HepG2 (cell line): ENCODE measurements at regions not wholly inside any gene's neighbourhood (a gene's known extent, or its start where the extent isn't known, plus 50 kb on each side); places are given as distances from the start of the nearest gene placed in this dataset.

Experiments used
- ATAC-seq: fragments of 200-7000 bp; cut with Tn5 transposase; 3 replicates; pipeline ENCODE4 v1.9.1; 2020; ENCODE audit warnings: mild to moderate bottlenecking, moderate library complexity
- BruUV-seq: library from RNA; stranded (reverse); fragments of 400-500 nt; replicated peaks from 2 replicates; lab custom pipeline; 2021; lab: Mats Ljungman, UMichigan
- CTCF ChIA-PET: fragments of 300-600 bp; formaldehyde crosslinking; extraction: SDS; loops from one replicate; lab custom pipeline; 2021; ENCODE audit warnings: low total read pairs, inconsistent platforms, low intra/inter-chr PET ratio; lab: Yijun Ruan, JAX
- POLR2A ChIA-PET: fragments of 350-600 bp; sonication (Branson Sonifier 250); formaldehyde crosslinking; loops from one replicate; lab custom pipeline; 2020; ENCODE audit warnings: antibody characterized with exemption, inconsistent platforms; lab: Yijun Ruan, JAX
- DNase-seq: peaks from one replicate; pipeline ENCODE4 v3.0.0-alpha.2; 2015; ENCODE audit warnings: low spot score
- FAIRE-seq: peaks from 3 replicates; lab custom pipeline; 2011; peaks lifted over from hg19 to GRCh38; lab: Jason Lieb, UNC
- H2AFZ ChIP-seq: one replicate; pipeline ENCODE4 v1.6.1; 2011; ENCODE audit warnings: low read length, inconsistent platforms
- H3K27ac ChIP-seq: fragments of 300-600 bp; 3 replicates; pipeline ENCODE4 v1.8.0; 2011; ENCODE audit warnings: mixed run types, mild to moderate bottlenecking, mixed read lengths, low read length, inconsistent platforms; ENCODE audit not compliant: insufficient read depth; ENCODE audit errors: extremely low read length
- H3K27me3 ChIP-seq, 2 experiments: fragments of 200-600 bp in 1 of 2; 2 replicates in 1 of 2; 3 replicates in 1 of 2; pipeline versions ENCODE4 v1.6.0 to v1.8.0; 2011; ENCODE audit warnings: low read length in 2 of 2, mild to moderate bottlenecking in 2 of 2, moderate library complexity in 2 of 2, inconsistent platforms in 1 of 2; ENCODE audit not compliant: insufficient read depth in 2 of 2, control insufficient read depth in 1 of 2
- H3K36me3 ChIP-seq, 2 experiments: fragments of 200-600 bp in 1 of 2; replicated peaks in 1 of 2; 2 replicates in 1 of 2; 3 replicates in 1 of 2; pipeline versions ENCODE4 v1.5.1 to v1.8.0; 2011; ENCODE audit warnings: low read length in 2 of 2, inconsistent platforms in 1 of 2; ENCODE audit not compliant: insufficient read depth in 2 of 2, control insufficient read depth in 1 of 2
- H3K4me1 ChIP-seq: 2 replicates; pipeline ENCODE4 v1.5.1; 2012; ENCODE audit warnings: low read length, inconsistent platforms; ENCODE audit not compliant: insufficient read depth
- H3K4me2 ChIP-seq: 2 replicates; pipeline ENCODE4 v1.6.0; 2011; ENCODE audit warnings: low read depth, low read length, inconsistent platforms
- H3K4me3 ChIP-seq, 3 experiments: fragments of 200-600 bp in 1 of 3; sonication (generic), shearing (Covaris generic) in 1 of 3; replicated peaks in 1 of 3; 2 replicates each; pipeline ENCODE4 v1.5.1; 2011 to 2016; ENCODE audit warnings: low read length in 3 of 3, inconsistent platforms in 2 of 3, low read depth in 2 of 3, mild to moderate bottlenecking in 2 of 3, control low read depth in 1 of 3, mixed read lengths in 1 of 3; ENCODE audit not compliant: insufficient read depth in 1 of 3
- H3K79me2 ChIP-seq: one replicate; pipeline ENCODE4 v1.6.1; 2011; ENCODE audit warnings: low read length, inconsistent platforms; ENCODE audit not compliant: insufficient read depth
- H3K9ac ChIP-seq: 2 replicates; pipeline ENCODE4 v1.6.0; 2011; ENCODE audit warnings: mild to moderate bottlenecking, low read depth, low read length, inconsistent platforms; ENCODE audit not compliant: insufficient read depth
- H3K9me3 ChIP-seq: 2 replicates; pipeline ENCODE4 v1.5.1; 2012; ENCODE audit warnings: mild to moderate bottlenecking, low read length
- H4K20me1 ChIP-seq: 2 replicates; pipeline ENCODE4 v1.6.0; 2011; ENCODE audit warnings: inconsistent platforms, mild to moderate bottlenecking, low read length, moderate library complexity; ENCODE audit not compliant: insufficient read depth
- ATM ChIP-seq: fragments of 450-650 bp; IDR thresholded peaks from 2 replicates; pipeline ENCODE4 v1.7.1; 2017; ENCODE audit warnings: mild to moderate bottlenecking, borderline replicate concordance
- GTF2F1 ChIP-seq: fragments of 150-350 bp; IDR thresholded peaks from 2 replicates; pipeline ENCODE4 v1.6.1; 2014; ENCODE audit warnings: low read length
- IKZF4 ChIP-seq: sonication (generic); formaldehyde crosslinking; IDR thresholded peaks from 2 replicates; pipeline ENCODE4 v1.5.1; 2020; ENCODE audit warnings: borderline replicate concordance, mild to moderate bottlenecking, low read depth, missing genetic modification reagents; ENCODE audit errors: not compliant biosample characterization
- MEIS1 ChIP-seq: sonication (generic); formaldehyde crosslinking; IDR thresholded peaks from 2 replicates; pipeline ENCODE4 v1.9.0; 2021; ENCODE audit warnings: mild to moderate bottlenecking, missing genetic modification reagents, moderate library complexity, borderline replicate concordance
- MLLT10 ChIP-seq: sonication (generic); formaldehyde crosslinking; IDR thresholded peaks from 2 replicates; pipeline ENCODE4 v1.4.0; 2020; ENCODE audit warnings: missing genetic modification reagents
- POLR2AphosphoS2 ChIP-seq: IDR thresholded peaks from 2 replicates; pipeline ENCODE4 v1.6.1; 2011; ENCODE audit warnings: low read depth, low read length, improper control_type of control experiment
- RAD51 ChIP-seq: fragments of 450-650 bp; IDR thresholded peaks from 2 replicates; pipeline ENCODE4 v1.6.1; 2016; ENCODE audit warnings: borderline replicate concordance
- RARG ChIP-seq: sonication (generic); formaldehyde crosslinking; IDR thresholded peaks from 2 replicates; pipeline ENCODE4 v1.4.0; 2020; ENCODE audit warnings: low read depth, mild to moderate bottlenecking, missing genetic modification reagents
- SPEN ChIP-seq: sonication (generic); formaldehyde crosslinking; IDR thresholded peaks from 2 replicates; pipeline ENCODE4 v1.5.1; 2020; ENCODE audit warnings: low read depth, mild to moderate bottlenecking, missing genetic modification reagents
- SSRP1 ChIP-seq: IDR thresholded peaks from 2 replicates; pipeline ENCODE4 v1.6.1; 2016; ENCODE audit warnings: control low read depth
- ZNF264 ChIP-seq: sonication (generic); formaldehyde crosslinking; IDR thresholded peaks from 2 replicates; pipeline ENCODE4 v1.4.0; 2020; ENCODE audit warnings: missing genetic modification reagents
- ZNF44 ChIP-seq: sonication (generic); formaldehyde crosslinking; IDR thresholded peaks from 2 replicates; pipeline ENCODE4 v1.5.1; 2020; ENCODE audit warnings: mild to moderate bottlenecking, missing genetic modification reagents
- ZNF572 ChIP-seq: sonication (generic); formaldehyde crosslinking; IDR thresholded peaks from 2 replicates; pipeline ENCODE4 v1.5.1; 2020; ENCODE audit warnings: mild to moderate bottlenecking, missing genetic modification reagents
- in situ Hi-C: cut with HindIII; loops from 2 replicates; pipeline ENCODE4 v1.10.0; 2017; ENCODE audit warnings: low pct_unique_long_range_greater_than_20kb; ENCODE audit not compliant: extremely low pct_ligation_motif_present
- intact Hi-C: fragments of 100-400 bp; cut with micrococcal nuclease; formaldehyde crosslinking; loops from one replicate; pipeline ENCODE4 v1.10.0; 2022; ENCODE audit not compliant: unreplicated experiment
- TF ChIP-seq, protein P1 (sequence below): sonication (generic); formaldehyde crosslinking; IDR thresholded peaks from 2 replicates; pipeline ENCODE4 v1.5.0; 2020; ENCODE audit warnings: mild to moderate bottlenecking, missing genetic modification reagents
- TF ChIP-seq, protein P2 (sequence below): sonication (generic); formaldehyde crosslinking; IDR thresholded peaks from 2 replicates; pipeline ENCODE4 v1.4.0; 2020; ENCODE audit warnings: missing genetic modification reagents, borderline replicate concordance
- TF ChIP-seq, protein P3 (sequence below): sonication (generic); formaldehyde crosslinking; conservative IDR thresholded peaks from 2 replicates; pipeline ENCODE4 v1.8.1; 2023; ENCODE audit warnings: missing genetic modification reagents
- TF ChIP-seq, protein P4 (sequence below): sonication (generic); formaldehyde crosslinking; conservative IDR thresholded peaks from 2 replicates; pipeline ENCODE4 v1.4.0; 2020; ENCODE audit warnings: mild to moderate bottlenecking, missing genetic modification reagents, moderate library complexity

DNA sequence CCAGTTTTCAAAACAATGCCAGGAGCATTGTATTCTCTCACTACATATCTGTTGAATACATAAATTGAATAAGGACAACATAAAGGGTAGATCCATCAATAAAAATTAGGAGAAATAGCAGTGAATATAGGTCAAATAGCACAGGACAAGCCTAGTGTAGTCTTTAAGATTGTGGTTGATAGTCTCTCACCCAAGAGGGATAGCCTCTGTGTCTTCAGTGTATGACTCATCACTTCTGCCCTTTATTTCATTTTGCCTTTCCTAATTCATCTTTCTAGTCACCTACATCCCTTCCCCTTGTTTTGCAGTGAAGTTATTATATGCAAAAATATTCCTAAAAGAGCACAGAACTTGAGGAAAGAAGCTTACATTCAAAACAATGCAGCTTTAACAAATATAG, 335.0 kb upstream of the TUSC1 start:
- DNase-seq (no peak), FAIRE-seq (no peak), ATAC-seq (no peak)
- H4K20me1 ChIP-seq = no peaks in the 10 kb centered on the region
- in situ Hi-C loops (no loop called here), intact Hi-C loops (no loop called here)
- H3K27ac ChIP-seq = no peak overlapping the region
- H3K4me1 ChIP-seq = no peaks in the 10 kb centered on the region
- no TSS peak for BruUV-seq
- H3K4me3 ChIP-seq = no peak overlapping the region
- POLR2A ChIA-PET = no interaction called here
- H3K79me2 ChIP-seq = no peaks in the 10 kb centered on the region
- H3K4me2 ChIP-seq = no peak overlapping the region
- peaks cover 72% of the 10 kb centered on the region for H3K9me3 ChIP-seq
- H2AFZ ChIP-seq = no peak overlapping the region
- H3K36me3 ChIP-seq = no peaks in the 10 kb centered on the region
- no peaks in the 10 kb centered on the region for H3K27me3 ChIP-seq
- CTCF ChIA-PET = no interaction called here
- H3K9ac ChIP-seq = no peak overlapping the region
- TF ChIP-seq MLLT10 (CRISPR knock-in tag) (no peak), ZNF264 (CRISPR knock-in tag) (no peak), RARG (CRISPR knock-in tag) (no peak), ATM (no peak), ZNF572 (no peak), IKZF4 (CRISPR knock-in tag) (no peak), MEIS1 (CRISPR knock-in tag) (no peak), SPEN (CRISPR knock-in tag) (no peak), POLR2AphosphoS2 (no peak), ZNF44 (CRISPR knock-in tag) (no peak), GTF2F1 (no peak), RAD51 (no peak), SSRP1 (CRISPR knock-in tag) (no peak)
- TF ChIP-seq, protein P1, sequence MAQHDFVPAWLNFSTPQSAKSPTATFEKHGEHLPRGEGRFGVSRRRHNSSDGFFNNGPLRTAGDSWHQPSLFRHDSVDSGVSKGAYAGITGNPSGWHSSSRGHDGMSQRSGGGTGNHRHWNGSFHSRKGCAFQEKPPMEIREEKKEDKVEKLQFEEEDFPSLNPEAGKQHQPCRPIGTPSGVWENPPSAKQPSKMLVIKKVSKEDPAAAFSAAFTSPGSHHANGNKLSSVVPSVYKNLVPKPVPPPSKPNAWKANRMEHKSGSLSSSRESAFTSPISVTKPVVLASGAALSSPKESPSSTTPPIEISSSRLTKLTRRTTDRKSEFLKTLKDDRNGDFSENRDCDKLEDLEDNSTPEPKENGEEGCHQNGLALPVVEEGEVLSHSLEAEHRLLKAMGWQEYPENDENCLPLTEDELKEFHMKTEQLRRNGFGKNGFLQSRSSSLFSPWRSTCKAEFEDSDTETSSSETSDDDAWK = no peak
- TF ChIP-seq, protein P2, sequence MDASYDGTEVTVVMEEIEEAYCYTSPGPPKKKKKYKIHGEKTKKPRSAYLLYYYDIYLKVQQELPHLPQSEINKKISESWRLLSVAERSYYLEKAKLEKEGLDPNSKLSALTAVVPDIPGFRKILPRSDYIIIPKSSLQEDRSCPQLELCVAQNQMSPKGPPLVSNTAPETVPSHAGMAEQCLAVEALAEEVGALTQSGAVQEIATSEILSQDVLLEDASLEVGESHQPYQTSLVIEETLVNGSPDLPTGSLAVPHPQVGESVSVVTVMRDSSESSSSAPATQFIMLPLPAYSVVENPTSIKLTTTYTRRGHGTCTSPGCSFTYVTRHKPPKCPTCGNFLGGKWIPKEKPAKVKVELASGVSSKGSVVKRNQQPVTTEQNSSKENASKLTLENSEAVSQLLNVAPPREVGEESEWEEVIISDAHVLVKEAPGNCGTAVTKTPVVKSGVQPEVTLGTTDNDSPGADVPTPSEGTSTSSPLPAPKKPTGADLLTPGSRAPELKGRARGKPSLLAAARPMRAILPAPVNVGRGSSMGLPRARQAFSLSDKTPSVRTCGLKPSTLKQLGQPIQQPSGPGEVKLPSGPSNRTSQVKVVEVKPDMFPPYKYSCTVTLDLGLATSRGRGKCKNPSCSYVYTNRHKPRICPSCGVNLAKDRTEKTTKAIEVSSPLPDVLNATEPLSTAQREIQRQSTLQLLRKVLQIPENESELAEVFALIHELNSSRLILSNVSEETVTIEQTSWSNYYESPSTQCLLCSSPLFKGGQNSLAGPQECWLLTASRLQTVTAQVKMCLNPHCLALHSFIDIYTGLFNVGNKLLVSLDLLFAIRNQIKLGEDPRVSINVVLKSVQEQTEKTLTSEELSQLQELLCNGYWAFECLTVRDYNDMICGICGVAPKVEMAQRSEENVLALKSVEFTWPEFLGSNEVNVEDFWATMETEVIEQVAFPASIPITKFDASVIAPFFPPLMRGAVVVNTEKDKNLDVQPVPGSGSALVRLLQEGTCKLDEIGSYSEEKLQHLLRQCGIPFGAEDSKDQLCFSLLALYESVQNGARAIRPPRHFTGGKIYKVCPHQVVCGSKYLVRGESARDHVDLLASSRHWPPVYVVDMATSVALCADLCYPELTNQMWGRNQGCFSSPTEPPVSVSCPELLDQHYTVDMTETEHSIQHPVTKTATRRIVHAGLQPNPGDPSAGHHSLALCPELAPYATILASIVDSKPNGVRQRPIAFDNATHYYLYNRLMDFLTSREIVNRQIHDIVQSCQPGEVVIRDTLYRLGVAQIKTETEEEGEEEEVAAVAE (CRISPR knock-in tag) = no peak
- TF ChIP-seq, protein P3, sequence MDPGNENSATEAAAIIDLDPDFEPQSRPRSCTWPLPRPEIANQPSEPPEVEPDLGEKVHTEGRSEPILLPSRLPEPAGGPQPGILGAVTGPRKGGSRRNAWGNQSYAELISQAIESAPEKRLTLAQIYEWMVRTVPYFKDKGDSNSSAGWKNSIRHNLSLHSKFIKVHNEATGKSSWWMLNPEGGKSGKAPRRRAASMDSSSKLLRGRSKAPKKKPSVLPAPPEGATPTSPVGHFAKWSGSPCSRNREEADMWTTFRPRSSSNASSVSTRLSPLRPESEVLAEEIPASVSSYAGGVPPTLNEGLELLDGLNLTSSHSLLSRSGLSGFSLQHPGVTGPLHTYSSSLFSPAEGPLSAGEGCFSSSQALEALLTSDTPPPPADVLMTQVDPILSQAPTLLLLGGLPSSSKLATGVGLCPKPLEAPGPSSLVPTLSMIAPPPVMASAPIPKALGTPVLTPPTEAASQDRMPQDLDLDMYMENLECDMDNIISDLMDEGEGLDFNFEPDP (CRISPR knock-in tag) = no peak
- TF ChIP-seq, protein P4, sequence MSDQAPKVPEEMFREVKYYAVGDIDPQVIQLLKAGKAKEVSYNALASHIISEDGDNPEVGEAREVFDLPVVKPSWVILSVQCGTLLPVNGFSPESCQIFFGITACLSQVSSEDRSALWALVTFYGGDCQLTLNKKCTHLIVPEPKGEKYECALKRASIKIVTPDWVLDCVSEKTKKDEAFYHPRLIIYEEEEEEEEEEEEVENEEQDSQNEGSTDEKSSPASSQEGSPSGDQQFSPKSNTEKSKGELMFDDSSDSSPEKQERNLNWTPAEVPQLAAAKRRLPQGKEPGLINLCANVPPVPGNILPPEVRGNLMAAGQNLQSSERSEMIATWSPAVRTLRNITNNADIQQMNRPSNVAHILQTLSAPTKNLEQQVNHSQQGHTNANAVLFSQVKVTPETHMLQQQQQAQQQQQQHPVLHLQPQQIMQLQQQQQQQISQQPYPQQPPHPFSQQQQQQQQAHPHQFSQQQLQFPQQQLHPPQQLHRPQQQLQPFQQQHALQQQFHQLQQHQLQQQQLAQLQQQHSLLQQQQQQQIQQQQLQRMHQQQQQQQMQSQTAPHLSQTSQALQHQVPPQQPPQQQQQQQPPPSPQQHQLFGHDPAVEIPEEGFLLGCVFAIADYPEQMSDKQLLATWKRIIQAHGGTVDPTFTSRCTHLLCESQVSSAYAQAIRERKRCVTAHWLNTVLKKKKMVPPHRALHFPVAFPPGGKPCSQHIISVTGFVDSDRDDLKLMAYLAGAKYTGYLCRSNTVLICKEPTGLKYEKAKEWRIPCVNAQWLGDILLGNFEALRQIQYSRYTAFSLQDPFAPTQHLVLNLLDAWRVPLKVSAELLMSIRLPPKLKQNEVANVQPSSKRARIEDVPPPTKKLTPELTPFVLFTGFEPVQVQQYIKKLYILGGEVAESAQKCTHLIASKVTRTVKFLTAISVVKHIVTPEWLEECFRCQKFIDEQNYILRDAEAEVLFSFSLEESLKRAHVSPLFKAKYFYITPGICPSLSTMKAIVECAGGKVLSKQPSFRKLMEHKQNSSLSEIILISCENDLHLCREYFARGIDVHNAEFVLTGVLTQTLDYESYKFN (CRISPR knock-in tag) = no peak
